Lower leg skin (tissue), 4 donors: ENCODE measurements at regions not wholly inside any gene's neighbourhood (a gene's known extent, or its start where the extent isn't known, plus 50 kb on each side); places are given as distances from the start of the nearest gene placed in this dataset.

ENCODE experiments used
- DNase-seq, 2 donors: peaks; one replicate each; pipeline ENCODE4 v3.0.0-alpha.2; 2019; ENCODE audit warnings: low spot score in 2 of 2
- H3K4me3 ChIP-seq: fragments of 200-600 bp; sonication (generic); 2 replicates; pipeline ENCODE4 v1.5.1; 2017; ENCODE audit warnings: mild to moderate bottlenecking, low read depth; ENCODE audit not compliant: poor library complexity, severe bottlenecking
- POLR2A ChIP-seq, 2 donors: fragments of 450-650 bp; IDR thresholded peaks; one replicate each; pipeline ENCODE4 v1.6.1; 2016 to 2017; ENCODE audit warnings: antibody characterized with exemption in 2 of 2, mild to moderate bottlenecking in 1 of 2, moderate library complexity in 1 of 2
- WGBS, 2 donors: methylation state at CpG; one replicate each; pipeline ENCODE4 v1.1.5; 2018; 5-methylcytosine and 5-hydroxymethylcytosine counted together
- intact Hi-C: fragments of 100-400 bp; cut with DNase I; formaldehyde crosslinking; loops from one replicate; pipeline ENCODE4 v1.15.0; 2023; ENCODE audit warnings: low total_unique reads
- TF ChIP-seq, protein P1 (sequence below), 3 donors: fragments of 450-650 bp; IDR thresholded peaks; one replicate each; pipeline ENCODE4 v1.5.1; 2016; ENCODE audit warnings: antibody characterized with exemption in 3 of 3, mild to moderate bottlenecking in 3 of 3, moderate library complexity in 2 of 3

DNA sequence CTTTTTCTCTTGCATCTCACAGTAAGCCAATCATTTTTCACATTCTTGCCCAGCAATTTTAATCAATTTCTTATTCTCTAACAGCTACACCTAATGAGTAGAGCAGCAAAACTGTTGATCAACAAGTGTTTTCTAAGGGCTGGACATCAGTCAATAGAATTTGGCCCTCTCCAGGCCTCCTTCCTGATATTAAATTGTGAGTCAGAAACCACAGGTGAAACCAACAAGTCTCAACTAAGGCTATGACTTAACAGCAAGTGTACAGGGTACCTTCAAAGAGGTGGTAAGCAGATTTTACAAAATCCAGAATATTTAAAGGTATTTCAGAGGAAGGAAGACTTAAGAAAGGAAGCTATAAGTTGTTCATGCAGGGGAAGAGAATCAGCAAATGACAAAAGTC lies 156.5 kb upstream of the ARHGAP24 start:
- DNase-seq, result no peak
- no peak for TF ChIP-seq POLR2A (IDR thresholded peaks at IDR 0.05)
- TF ChIP-seq, protein P1, sequence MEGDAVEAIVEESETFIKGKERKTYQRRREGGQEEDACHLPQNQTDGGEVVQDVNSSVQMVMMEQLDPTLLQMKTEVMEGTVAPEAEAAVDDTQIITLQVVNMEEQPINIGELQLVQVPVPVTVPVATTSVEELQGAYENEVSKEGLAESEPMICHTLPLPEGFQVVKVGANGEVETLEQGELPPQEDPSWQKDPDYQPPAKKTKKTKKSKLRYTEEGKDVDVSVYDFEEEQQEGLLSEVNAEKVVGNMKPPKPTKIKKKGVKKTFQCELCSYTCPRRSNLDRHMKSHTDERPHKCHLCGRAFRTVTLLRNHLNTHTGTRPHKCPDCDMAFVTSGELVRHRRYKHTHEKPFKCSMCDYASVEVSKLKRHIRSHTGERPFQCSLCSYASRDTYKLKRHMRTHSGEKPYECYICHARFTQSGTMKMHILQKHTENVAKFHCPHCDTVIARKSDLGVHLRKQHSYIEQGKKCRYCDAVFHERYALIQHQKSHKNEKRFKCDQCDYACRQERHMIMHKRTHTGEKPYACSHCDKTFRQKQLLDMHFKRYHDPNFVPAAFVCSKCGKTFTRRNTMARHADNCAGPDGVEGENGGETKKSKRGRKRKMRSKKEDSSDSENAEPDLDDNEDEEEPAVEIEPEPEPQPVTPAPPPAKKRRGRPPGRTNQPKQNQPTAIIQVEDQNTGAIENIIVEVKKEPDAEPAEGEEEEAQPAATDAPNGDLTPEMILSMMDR (IDR thresholded peaks at IDR 0.05), result no peak
- H3K4me3 ChIP-seq, result no peak overlapping the region
- intact Hi-C loops, result no loop called here

DNA sequence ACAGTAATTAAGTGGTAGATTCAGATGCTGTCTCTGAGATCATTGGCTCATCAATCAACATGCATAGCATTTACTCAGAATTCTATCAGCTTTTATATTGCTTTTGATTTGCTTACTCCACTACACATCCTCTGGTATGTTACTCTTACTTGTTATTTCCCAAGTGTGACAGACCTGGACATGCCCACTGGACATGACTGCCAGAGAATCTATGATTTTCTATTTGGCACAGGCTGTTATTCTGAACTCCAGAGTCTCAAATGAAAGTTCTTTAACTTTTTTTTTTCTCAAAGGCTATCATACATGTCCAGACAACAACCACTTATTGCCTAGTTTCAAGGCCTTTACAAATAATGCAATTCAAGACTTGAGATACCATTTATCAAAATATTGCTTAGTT lies 116.1 kb upstream of the ARHGAP24 start:
- H3K4me3 ChIP-seq, result no peak overlapping the region
- TF ChIP-seq, protein P1 (IDR thresholded peaks at IDR 0.05), result no peak
- no peak for TF ChIP-seq POLR2A (IDR thresholded peaks at IDR 0.05)
- intact Hi-C loops, result no loop called here
- no peak for DNase-seq

DNA sequence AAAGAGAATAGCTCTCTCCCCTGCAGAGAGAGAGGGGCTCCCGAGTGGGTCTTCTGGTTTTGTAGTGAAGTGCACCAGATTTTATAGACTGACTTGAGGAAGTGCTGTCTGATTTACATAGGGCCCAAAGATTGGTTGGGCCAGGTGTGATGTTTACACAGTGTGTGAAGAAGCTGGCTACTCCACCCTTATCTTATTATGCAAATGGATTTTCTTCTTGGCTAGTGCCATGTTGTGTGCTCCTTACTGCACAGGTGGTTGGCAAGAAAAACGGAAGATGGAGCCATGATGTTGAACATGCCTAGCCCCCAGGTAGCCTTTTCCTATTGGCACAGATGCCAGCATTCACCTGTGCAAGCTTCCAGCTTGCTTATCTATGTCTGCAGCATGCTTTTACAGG lies 112.4 kb upstream of the ARHGAP24 start:
- intact Hi-C loops, result no loop called here
- TF ChIP-seq POLR2A (IDR thresholded peaks at IDR 0.05), result no peak
- TF ChIP-seq, protein P1 (IDR thresholded peaks at IDR 0.05), result no peak
- no peak overlapping the region for H3K4me3 ChIP-seq
- WGBS, 2 donors, result 68 to 69% methylated on average over 2 of the region's 2 CpGs
- no peak for DNase-seq

DNA sequence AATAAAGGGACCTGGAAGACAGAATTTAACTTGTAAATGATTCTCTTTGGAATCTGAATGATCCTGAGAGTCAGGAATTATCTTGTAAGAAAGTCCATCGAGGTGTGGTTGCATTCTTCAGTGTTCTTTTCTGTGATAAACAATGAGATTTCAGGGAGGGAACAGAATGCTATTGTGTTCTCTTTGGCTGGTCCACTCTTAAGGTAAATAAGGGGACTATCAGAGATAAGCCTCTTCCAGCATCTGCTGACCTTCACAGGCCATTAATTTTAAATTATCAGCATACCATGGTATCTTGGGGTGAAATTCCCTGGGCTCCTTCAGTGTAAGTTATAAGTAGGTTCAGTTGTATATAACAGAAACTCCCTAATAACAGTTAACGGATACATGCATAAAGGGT lies 107.1 kb upstream of the ARHGAP24 start:
- no peak for DNase-seq
- 64 to 73% methylated on average over 2 of the region's 2 CpGs for WGBS, 2 donors
- TF ChIP-seq, protein P1 (IDR thresholded peaks at IDR 0.05), result no peak
- no peak for TF ChIP-seq POLR2A (IDR thresholded peaks at IDR 0.05)
- H3K4me3 ChIP-seq, result no peak overlapping the region
- intact Hi-C loops, result no loop called here

DNA sequence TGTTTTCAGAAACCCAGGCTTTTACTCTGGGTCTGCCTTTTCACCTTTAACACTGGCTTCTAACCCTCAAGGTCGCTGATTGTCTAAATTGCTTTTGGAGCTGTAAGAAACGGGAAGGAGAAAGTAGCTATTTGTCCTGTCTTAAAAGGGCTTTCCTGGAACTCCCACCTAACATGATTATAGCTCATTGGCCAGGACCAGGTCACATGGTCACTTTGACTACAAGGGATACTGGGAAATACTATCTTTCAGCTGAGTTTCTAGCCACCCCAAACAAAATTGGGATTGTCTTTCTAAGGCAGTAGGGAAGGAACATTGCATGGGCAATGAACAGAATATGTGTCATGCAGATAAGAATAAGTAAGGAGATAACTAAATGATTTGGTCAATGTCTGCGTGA lies 106.7 kb upstream of the ARHGAP24 start:
- DNase-seq, result no peak
- intact Hi-C loops, result no loop called here
- 85 to 92% methylated on average over 3 of the region's 3 CpGs for WGBS, 2 donors
- no peak overlapping the region for H3K4me3 ChIP-seq
- TF ChIP-seq, protein P1 (IDR thresholded peaks at IDR 0.05), result no peak
- no peak for TF ChIP-seq POLR2A (IDR thresholded peaks at IDR 0.05)

DNA sequence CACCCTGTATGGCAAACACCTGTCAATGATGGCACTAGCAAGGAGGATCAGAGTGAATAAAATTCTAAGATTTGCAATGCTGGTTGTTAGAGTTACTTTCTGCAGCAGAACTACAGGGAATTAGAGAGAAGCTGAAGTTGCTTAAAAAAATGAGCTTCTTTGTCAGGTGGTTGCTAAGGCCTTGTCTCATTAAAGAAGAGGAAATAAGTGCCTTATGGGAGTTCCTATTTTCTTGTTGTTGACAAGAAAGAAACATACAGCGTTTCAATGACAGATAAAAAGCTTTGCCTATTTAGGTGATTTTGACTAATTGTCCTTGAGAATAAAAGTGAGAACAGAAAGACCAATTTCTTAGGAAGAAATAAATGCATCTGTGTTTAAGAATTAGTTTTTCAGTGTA lies 106.0 kb upstream of the ARHGAP24 start:
- DNase-seq, result no peak
- TF ChIP-seq, protein P1 (IDR thresholded peaks at IDR 0.05), result no peak
- TF ChIP-seq POLR2A (IDR thresholded peaks at IDR 0.05), result no peak
- 68 to 70% methylated on average over 1 of the region's 1 CpG for WGBS, 2 donors
- no peak overlapping the region for H3K4me3 ChIP-seq
- intact Hi-C loops, result no loop called here
